GM03348 (cell line): ENCODE measurements at regions not wholly inside any gene's neighbourhood (a gene's known extent, or its start where the extent isn't known, plus 50 kb on each side); places are given as distances from the start of the nearest gene placed in this dataset.

Experiments
- DNase-seq: peaks from one replicate; pipeline ENCODE4 v3.0.0; 2012; ENCODE audit warnings: low spot score

GRCh38 chr10:61547297-61547696 is 94.1 kb upstream of the TMEM26 start:
- DNase-seq = no peak

DNA sequence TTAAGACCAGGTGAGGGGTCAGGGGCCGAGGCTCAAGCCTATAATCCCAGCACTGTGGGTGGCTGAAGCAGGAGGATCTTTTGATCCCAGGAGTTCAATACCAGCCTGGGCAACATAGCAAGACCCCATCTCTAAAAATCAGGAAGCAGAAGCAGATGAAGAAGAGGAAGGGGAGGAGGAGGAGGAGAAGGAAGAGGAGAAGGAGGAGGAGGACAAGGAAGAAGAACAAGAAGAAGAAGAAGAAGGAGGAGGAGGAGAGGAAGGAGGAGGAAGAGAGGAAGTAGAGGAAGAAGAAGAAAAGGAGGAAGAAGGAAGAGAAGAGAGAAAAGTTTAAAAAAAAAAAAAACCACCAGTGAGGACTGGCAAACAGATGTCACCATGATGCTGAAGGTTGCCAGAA is 92.0 kb upstream of the TMEM26 start:
- DNase-seq = no peak

DNA sequence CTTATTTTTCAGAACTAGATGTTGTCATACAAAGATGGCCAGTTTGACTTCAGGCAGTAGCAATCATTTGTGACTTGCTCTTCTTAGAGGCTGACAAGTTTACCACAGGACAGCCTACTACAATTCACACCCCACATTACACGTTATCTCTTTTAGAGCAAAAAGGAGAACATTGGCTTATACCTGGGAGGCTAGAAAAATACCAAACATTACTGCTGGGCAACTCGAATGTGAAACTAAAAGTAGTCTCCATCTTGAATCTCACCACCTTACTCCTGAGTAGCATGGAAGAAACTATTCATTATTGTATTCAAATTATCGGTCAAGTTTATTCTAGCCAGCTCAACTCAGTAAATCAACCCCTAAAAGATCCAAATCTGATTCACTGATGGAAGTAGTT is 90.7 kb upstream of the TMEM26 start:
- no peak for DNase-seq

- no peak for DNase-seq
Measured at GRCh38 chr10:61542596-61542995, 89.4 kb upstream of the TMEM26 start.

GRCh38 chr10:61541960-61542359 is 88.8 kb upstream of the TMEM26 start:
- DNase-seq = no peak

- DNase-seq = no peak
Measured at GRCh38 chr10:61539876-61540275, 86.7 kb upstream of the TMEM26 start.

DNA sequence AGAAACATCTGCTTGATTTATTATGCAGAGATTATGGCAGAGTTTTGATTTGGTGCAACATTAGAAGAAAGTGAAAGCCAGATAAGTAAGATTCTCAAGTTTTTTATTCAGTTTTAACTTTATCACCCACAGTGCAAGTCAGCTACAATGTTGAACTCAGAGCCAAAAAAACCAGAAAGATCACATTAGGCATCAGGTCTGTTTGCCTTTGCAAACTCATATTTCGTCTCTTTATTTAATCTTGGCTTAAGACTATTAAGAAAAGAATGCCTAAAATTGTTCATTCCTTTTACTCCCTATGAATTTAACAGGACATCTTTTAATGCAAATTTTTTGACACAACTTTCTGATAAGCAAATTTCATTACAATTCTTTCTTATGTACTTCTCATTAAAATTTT is 76.0 kb upstream of the TMEM26 start:
- DNase-seq = no peak

- DNase-seq = peak; percentile 43
Measured at GRCh38 chr10:61503051-61503450, 49.9 kb upstream of the TMEM26 start.
